ENCODE measurements at regions not wholly inside any gene's neighbourhood (a gene's known extent, or its start where the extent isn't known, plus 50 kb on each side); places are given as distances from the start of the nearest gene placed in this dataset.
"Not testable (repeated sequence)": the region's sequence is repeated elsewhere in the genome, so short reads cannot be mapped to it uniquely, and the experiment has no call there.

GRCh38 chr12:59108516-59108915 is 188.2 kb upstream of the LRIG3 start:
- not testable (repeated sequence) for H3K4me1 ChIP-seq (ENCODE audit: control insufficient read depth in 1 of 2, insufficient read depth in 2 of 2, low read length in 2 of 2); H3K79me1 ChIP-seq (ENCODE audit: low read length); H2AFZ ChIP-seq (ENCODE audit: insufficient read depth, low read length, poor library complexity); H2BK120ac ChIP-seq (ENCODE audit: insufficient read depth, low read length, poor library complexity); H3K27me3 ChIP-seq (ENCODE audit: insufficient read depth, low read length); H3K36me3 ChIP-seq (ENCODE audit: control insufficient read depth in 1 of 2, insufficient read depth in 2 of 2, low read length in 2 of 2); H3K4ac ChIP-seq (ENCODE audit: low read depth, low read length); H3K9me3 ChIP-seq (ENCODE audit: insufficient read depth, low read depth, low read length); H3K9ac ChIP-seq (ENCODE audit: low read length); H4K91ac ChIP-seq (ENCODE audit: low read depth, low read length); H2AK5ac ChIP-seq (ENCODE audit: low read length); H3K4me2 ChIP-seq (ENCODE audit: low read length); H3K79me2 ChIP-seq (ENCODE audit: control insufficient read depth, insufficient read depth, low read length, poor library complexity); H2BK5ac ChIP-seq (ENCODE audit: low read depth, low read length, poor library complexity); H2BK12ac ChIP-seq (ENCODE audit: low read length); DNase-seq; H3K27ac ChIP-seq (ENCODE audit: low read depth, low read length); H3K23ac ChIP-seq (ENCODE audit: low read length); H4K8ac ChIP-seq (ENCODE audit: low read depth, low read length); H3K14ac ChIP-seq (ENCODE audit: low read length); H3K18ac ChIP-seq (ENCODE audit: low read length); H4K12ac ChIP-seq (ENCODE audit: low read depth, low read length); H3K4me3 ChIP-seq (ENCODE audit: low read depth, low read length)
- no CpG with 5 or more reads among the region's 8 CpGs for WGBS (ENCODE audit: extremely low coverage, insufficient coverage, insufficient read length)

GRCh38 chr12:59100585-59100984 is 180.3 kb upstream of the LRIG3 start:
- H3K14ac ChIP-seq (ENCODE audit: low read length): no peak overlapping the region
- H3K9me3 ChIP-seq (ENCODE audit: insufficient read depth, low read depth, low read length): no peaks in the 10 kb centered on the region
- H2BK12ac ChIP-seq (ENCODE audit: low read length): no peak overlapping the region
- H4K12ac ChIP-seq (ENCODE audit: low read depth, low read length): no peak overlapping the region
- H4K8ac ChIP-seq (ENCODE audit: low read depth, low read length): no peak overlapping the region
- H3K18ac ChIP-seq (ENCODE audit: low read length): no peak overlapping the region
- no peak overlapping the region for H3K4ac ChIP-seq (ENCODE audit: low read depth, low read length)
- no peak overlapping the region for H2AFZ ChIP-seq (ENCODE audit: insufficient read depth, low read length, poor library complexity)
- no peak overlapping the region for H3K4me2 ChIP-seq (ENCODE audit: low read length)
- H2AK5ac ChIP-seq (ENCODE audit: low read length): no peak overlapping the region
- H2BK120ac ChIP-seq (ENCODE audit: insufficient read depth, low read length, poor library complexity): no peak overlapping the region
- H3K79me1 ChIP-seq (ENCODE audit: low read length): no peaks in the 10 kb centered on the region
- DNase-seq: no peak
- peaks cover 0 to 2% of the 10 kb centered on the region in 2 experiments for H3K4me1 ChIP-seq (ENCODE audit: control insufficient read depth in 1 of 2, insufficient read depth in 2 of 2, low read length in 2 of 2)
- H3K36me3 ChIP-seq (ENCODE audit: control insufficient read depth in 1 of 2, insufficient read depth in 2 of 2, low read length in 2 of 2): no peaks in the 10 kb centered on the region
- H2BK5ac ChIP-seq (ENCODE audit: low read depth, low read length, poor library complexity): no peak overlapping the region
- H3K23ac ChIP-seq (ENCODE audit: low read length): no peak overlapping the region
- H3K27ac ChIP-seq (ENCODE audit: low read depth, low read length): no peak overlapping the region
- WGBS (ENCODE audit: extremely low coverage, insufficient coverage, insufficient read length): no CpG with 5 or more reads among the region's 4 CpGs
- no peaks in the 10 kb centered on the region for H3K27me3 ChIP-seq (ENCODE audit: insufficient read depth, low read length)
- H3K4me3 ChIP-seq (ENCODE audit: low read depth, low read length): no peak overlapping the region
- H3K9ac ChIP-seq (ENCODE audit: low read length): no peak overlapping the region
- H3K79me2 ChIP-seq (ENCODE audit: control insufficient read depth, insufficient read depth, low read length, poor library complexity): no peaks in the 10 kb centered on the region
- no peak overlapping the region for H4K91ac ChIP-seq (ENCODE audit: low read depth, low read length)

- WGBS (ENCODE audit: extremely low coverage, insufficient coverage, insufficient read length): no CpG with 5 or more reads among the region's 1 CpG
Observed at GRCh38 chr12:59097876-59098275, 177.6 kb upstream of the LRIG3 start.

GRCh38 chr12:59096246-59096645 is 175.9 kb upstream of the LRIG3 start:
- Histone ChIP-seq H2BK12ac (ENCODE audit: low read length) (no peak overlapping the region), H2AFZ (ENCODE audit: insufficient read depth, low read length, poor library complexity) (no peak overlapping the region), H4K12ac (ENCODE audit: low read depth, low read length) (no peak overlapping the region), H3K9ac (ENCODE audit: low read length) (no peak overlapping the region), H3K4me1 (ENCODE audit: control insufficient read depth in 1 of 2, insufficient read depth in 2 of 2, low read length in 2 of 2) (peaks cover 0 to 2% of the 10 kb centered on the region in 2 experiments), H2BK120ac (ENCODE audit: insufficient read depth, low read length, poor library complexity) (no peak overlapping the region), H3K79me1 (ENCODE audit: low read length) (no peaks in the 10 kb centered on the region), H3K27me3 (ENCODE audit: insufficient read depth, low read length) (no peaks in the 10 kb centered on the region), H3K9me3 (ENCODE audit: insufficient read depth, low read depth, low read length) (no peaks in the 10 kb centered on the region), H2BK5ac (ENCODE audit: low read depth, low read length, poor library complexity) (no peak overlapping the region), H3K14ac (ENCODE audit: low read length) (no peak overlapping the region), H3K4ac (ENCODE audit: low read depth, low read length) (no peak overlapping the region), H3K23ac (ENCODE audit: low read length) (no peak overlapping the region), H4K8ac (ENCODE audit: low read depth, low read length) (no peak overlapping the region), H3K79me2 (ENCODE audit: control insufficient read depth, insufficient read depth, low read length, poor library complexity) (no peaks in the 10 kb centered on the region), H3K4me2 (ENCODE audit: low read length) (no peak overlapping the region), H3K36me3 (ENCODE audit: control insufficient read depth in 1 of 2, insufficient read depth in 2 of 2, low read length in 2 of 2) (no peaks in the 10 kb centered on the region), H3K27ac (ENCODE audit: low read depth, low read length) (no peak overlapping the region), H3K4me3 (ENCODE audit: low read depth, low read length) (no peak overlapping the region), H3K18ac (ENCODE audit: low read length) (no peak overlapping the region), H2AK5ac (ENCODE audit: low read length) (no peak overlapping the region), H4K91ac (ENCODE audit: low read depth, low read length) (no peak overlapping the region)
- DNase-seq: no peak

More at GRCh38 chr12:59097876-59098275, 177.6 kb upstream of the LRIG3 start:
- no peak overlapping the region for H2AFZ ChIP-seq (ENCODE audit: insufficient read depth, low read length, poor library complexity)
- no peaks in the 10 kb centered on the region for H3K9me3 ChIP-seq (ENCODE audit: insufficient read depth, low read depth, low read length)
- no peaks in the 10 kb centered on the region for H3K36me3 ChIP-seq (ENCODE audit: control insufficient read depth in 1 of 2, insufficient read depth in 2 of 2, low read length in 2 of 2)
- H3K79me2 ChIP-seq (ENCODE audit: control insufficient read depth, insufficient read depth, low read length, poor library complexity): no peaks in the 10 kb centered on the region
- no peak overlapping the region for H3K4me2 ChIP-seq (ENCODE audit: low read length)
- H3K9ac ChIP-seq (ENCODE audit: low read length): no peak overlapping the region
- no peak overlapping the region for H2BK5ac ChIP-seq (ENCODE audit: low read depth, low read length, poor library complexity)
- DNase-seq: no peak
- no peaks in the 10 kb centered on the region for H3K27me3 ChIP-seq (ENCODE audit: insufficient read depth, low read length)
- no peak overlapping the region for H3K4ac ChIP-seq (ENCODE audit: low read depth, low read length)
- H4K8ac ChIP-seq (ENCODE audit: low read depth, low read length): no peak overlapping the region
- H4K12ac ChIP-seq (ENCODE audit: low read depth, low read length): no peak overlapping the region
- H2BK120ac ChIP-seq (ENCODE audit: insufficient read depth, low read length, poor library complexity): no peak overlapping the region
- H3K23ac ChIP-seq (ENCODE audit: low read length): no peak overlapping the region
- H2BK12ac ChIP-seq (ENCODE audit: low read length): peak overlapping the region; percentile 80
- H3K14ac ChIP-seq (ENCODE audit: low read length): no peak overlapping the region
- no peak overlapping the region for H3K27ac ChIP-seq (ENCODE audit: low read depth, low read length)
- H3K4me1 ChIP-seq (ENCODE audit: control insufficient read depth in 1 of 2, insufficient read depth in 2 of 2, low read length in 2 of 2): peaks cover 0 to 2% of the 10 kb centered on the region in 2 experiments
- H3K79me1 ChIP-seq (ENCODE audit: low read length): no peaks in the 10 kb centered on the region
- no peak overlapping the region for H4K91ac ChIP-seq (ENCODE audit: low read depth, low read length)
- no peak overlapping the region for H2AK5ac ChIP-seq (ENCODE audit: low read length)
- no peak overlapping the region for H3K18ac ChIP-seq (ENCODE audit: low read length)
- no peak overlapping the region for H3K4me3 ChIP-seq (ENCODE audit: low read depth, low read length)

Measured in trophoblast cell (in vitro differentiated cells and primary cell).